ENCODE measurements at regions not wholly inside any gene's neighbourhood (a gene's known extent, or its start where the extent isn't known, plus 50 kb on each side); places are given as distances from the start of the nearest gene placed in this dataset.
"Not testable (repeated sequence)": the region's sequence is repeated elsewhere in the genome, so short reads cannot be mapped to it uniquely, and the experiment has no call there.

DNA sequence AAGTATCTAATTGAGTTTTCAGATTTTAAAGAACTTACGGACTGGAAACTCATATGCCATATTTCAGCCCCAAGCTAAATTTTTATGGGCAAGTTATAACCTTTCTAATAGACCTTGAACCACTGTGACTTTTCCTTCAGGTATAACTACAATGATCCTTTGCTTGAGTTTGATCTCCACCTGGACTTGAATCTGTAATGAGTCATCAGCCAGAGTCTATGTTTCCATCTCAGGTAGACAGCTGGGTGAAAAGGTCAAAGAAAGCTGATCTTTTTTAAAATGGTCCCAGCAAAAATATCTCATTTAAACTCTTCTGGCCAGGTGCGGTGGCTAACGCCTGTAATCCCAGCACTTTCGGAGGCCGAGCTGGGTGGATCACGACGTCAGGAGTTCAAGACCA, 88.4 kb upstream of the SGK1 start:
- no peak overlapping the region for H3K27ac ChIP-seq
- no peak overlapping the region for H3K9ac ChIP-seq
- TF ChIP-seq, protein P1, sequence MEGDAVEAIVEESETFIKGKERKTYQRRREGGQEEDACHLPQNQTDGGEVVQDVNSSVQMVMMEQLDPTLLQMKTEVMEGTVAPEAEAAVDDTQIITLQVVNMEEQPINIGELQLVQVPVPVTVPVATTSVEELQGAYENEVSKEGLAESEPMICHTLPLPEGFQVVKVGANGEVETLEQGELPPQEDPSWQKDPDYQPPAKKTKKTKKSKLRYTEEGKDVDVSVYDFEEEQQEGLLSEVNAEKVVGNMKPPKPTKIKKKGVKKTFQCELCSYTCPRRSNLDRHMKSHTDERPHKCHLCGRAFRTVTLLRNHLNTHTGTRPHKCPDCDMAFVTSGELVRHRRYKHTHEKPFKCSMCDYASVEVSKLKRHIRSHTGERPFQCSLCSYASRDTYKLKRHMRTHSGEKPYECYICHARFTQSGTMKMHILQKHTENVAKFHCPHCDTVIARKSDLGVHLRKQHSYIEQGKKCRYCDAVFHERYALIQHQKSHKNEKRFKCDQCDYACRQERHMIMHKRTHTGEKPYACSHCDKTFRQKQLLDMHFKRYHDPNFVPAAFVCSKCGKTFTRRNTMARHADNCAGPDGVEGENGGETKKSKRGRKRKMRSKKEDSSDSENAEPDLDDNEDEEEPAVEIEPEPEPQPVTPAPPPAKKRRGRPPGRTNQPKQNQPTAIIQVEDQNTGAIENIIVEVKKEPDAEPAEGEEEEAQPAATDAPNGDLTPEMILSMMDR (conservative IDR thresholded peaks at IDR 0.05; ENCODE audit: low read depth, low read length), result no peak
- H3K36me3 ChIP-seq (ENCODE audit: insufficient read depth), result no peaks in the 10 kb centered on the region
- H3K4me3 ChIP-seq (IDR thresholded peaks at IDR 0.05; ENCODE audit: insufficient read depth, low read depth, low read length), result no peak overlapping the region
- H3K4me1 ChIP-seq (ENCODE audit: low read depth, poor library complexity, severe bottlenecking), result no peaks in the 10 kb centered on the region
- no peaks in the 10 kb centered on the region for H4K20me1 ChIP-seq (ENCODE audit: insufficient read depth)
- H3K79me2 ChIP-seq (ENCODE audit: insufficient read depth, low read depth), result no peaks in the 10 kb centered on the region
- H3K27me3 ChIP-seq (ENCODE audit: insufficient read depth, low read depth), result no peaks in the 10 kb centered on the region
- no peak overlapping the region for H3K4me2 ChIP-seq
- H2AFZ ChIP-seq (ENCODE audit: low read depth), result no peak overlapping the region

DNA sequence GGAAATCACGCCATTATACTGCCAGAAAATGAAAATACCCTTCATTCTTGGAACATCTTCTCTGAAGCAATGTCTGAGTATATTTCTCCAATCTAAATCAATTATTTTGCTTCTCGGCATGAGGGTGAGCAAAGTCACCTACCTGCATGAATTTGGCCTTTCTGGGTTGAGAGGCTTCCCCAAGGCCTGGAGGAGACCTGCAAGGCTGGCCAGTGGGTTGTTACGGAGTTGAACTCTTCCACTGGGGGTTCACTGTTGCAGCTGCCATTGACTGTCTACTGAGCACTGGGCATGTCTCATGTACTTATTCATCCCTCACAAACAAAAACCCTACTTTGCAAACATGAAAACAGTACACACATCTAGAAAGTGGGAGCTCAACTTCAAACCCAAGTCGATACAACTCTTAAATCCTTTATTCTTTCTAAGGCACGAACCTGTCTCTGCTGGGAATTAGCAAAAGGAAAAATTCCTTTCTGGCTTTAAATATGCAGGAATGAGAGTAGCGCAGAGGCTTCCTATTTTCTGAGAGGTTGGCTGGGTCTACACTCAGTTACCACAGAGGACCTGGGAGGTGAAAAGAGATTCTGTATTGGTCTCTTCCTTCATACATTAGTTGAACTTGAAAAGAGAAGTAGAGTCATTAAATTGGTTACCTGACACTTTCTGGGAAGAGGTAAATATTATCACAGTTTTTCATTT, 87.6 kb upstream of the SGK1 start:
- no peaks in the 10 kb centered on the region for H3K79me2 ChIP-seq (ENCODE audit: insufficient read depth, low read depth)

DNA sequence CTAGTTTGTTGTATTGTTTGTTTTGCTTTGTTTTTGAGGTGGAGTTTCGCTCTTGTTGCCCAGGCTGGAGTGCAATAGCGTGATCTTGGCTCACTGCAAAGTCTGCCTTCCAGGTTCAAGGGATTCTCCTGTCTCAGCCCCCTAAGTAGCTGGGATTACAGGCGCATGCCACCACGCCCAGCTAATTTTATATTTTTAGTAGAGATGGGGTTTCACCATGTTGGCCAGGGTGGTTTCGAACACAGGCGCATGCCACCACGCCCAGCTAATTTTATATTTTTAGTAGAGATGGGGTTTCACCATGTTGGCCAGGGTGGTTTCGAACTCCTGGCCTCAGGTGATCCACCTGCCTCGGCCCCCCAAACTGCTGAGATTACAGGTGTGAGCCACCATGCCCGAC, 85.4 kb upstream of the SGK1 start:
- H3K4me3 ChIP-seq (IDR thresholded peaks at IDR 0.05; ENCODE audit: insufficient read depth, low read depth, low read length); H3K4me2 ChIP-seq; H3K4me1 ChIP-seq (ENCODE audit: low read depth, poor library complexity, severe bottlenecking); H3K27ac ChIP-seq; H3K36me3 ChIP-seq (ENCODE audit: insufficient read depth); H4K20me1 ChIP-seq (ENCODE audit: insufficient read depth); H3K9ac ChIP-seq; H3K27me3 ChIP-seq (ENCODE audit: insufficient read depth, low read depth); H2AFZ ChIP-seq (ENCODE audit: low read depth); H3K79me2 ChIP-seq (ENCODE audit: insufficient read depth, low read depth): not testable (repeated sequence)

More for the DNA sequence above, 87.6 kb upstream of the SGK1 start:
- Histone ChIP-seq H3K27ac (no peak overlapping the region), H3K9ac (no peak overlapping the region), H3K4me1 (ENCODE audit: low read depth, poor library complexity, severe bottlenecking) (no peaks in the 10 kb centered on the region), H4K20me1 (ENCODE audit: insufficient read depth) (no peaks in the 10 kb centered on the region), H3K4me3 (IDR thresholded peaks at IDR 0.05; ENCODE audit: insufficient read depth, low read depth, low read length) (no peak overlapping the region), H3K27me3 (ENCODE audit: insufficient read depth, low read depth) (no peaks in the 10 kb centered on the region), H3K4me2 (no peak overlapping the region), H2AFZ (ENCODE audit: low read depth) (no peak overlapping the region), H3K36me3 (ENCODE audit: insufficient read depth) (no peaks in the 10 kb centered on the region)
- TF ChIP-seq, protein P1 (conservative IDR thresholded peaks at IDR 0.05; ENCODE audit: low read depth, low read length), result no peak

DNA sequence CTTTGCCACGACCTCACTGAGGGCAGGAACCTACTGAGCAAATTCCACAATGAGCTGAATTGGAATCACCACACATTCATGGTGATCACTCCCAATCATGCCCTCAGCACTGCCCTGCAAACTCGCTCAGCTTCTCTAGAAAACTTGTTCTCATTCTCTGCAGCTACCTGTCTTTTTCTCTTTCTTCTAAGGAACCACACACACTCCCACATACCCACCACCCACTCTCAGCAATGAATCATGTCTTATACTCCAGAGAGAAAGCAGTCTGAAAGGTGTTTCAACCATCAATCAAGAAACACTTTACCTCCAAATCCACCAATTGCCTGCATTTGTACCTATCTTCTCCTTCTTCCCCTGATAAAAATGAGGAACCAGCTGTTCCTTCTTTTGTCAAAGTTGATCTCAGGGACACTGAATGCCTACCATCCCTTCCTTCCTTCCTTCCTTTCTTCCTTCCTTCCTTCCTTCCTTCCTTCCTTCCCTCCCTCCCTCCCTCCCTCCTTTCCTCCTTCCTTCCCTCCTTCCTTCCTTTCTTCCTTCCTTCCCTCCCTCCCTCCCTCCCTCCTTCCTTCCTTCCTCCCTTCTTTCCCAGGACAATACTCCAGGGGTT, 84.6 kb upstream of the SGK1 start:
- Histone ChIP-seq H3K36me3 (ENCODE audit: insufficient read depth) (no peaks in the 10 kb centered on the region), H4K20me1 (ENCODE audit: insufficient read depth) (no peaks in the 10 kb centered on the region), H3K27me3 (ENCODE audit: insufficient read depth, low read depth) (no peaks in the 10 kb centered on the region), H3K79me2 (ENCODE audit: insufficient read depth, low read depth) (no peaks in the 10 kb centered on the region), H3K9ac (no peak overlapping the region), H3K27ac (no peak overlapping the region), H3K4me3 (IDR thresholded peaks at IDR 0.05; ENCODE audit: insufficient read depth, low read depth, low read length) (no peak overlapping the region), H3K4me2 (no peak overlapping the region), H3K4me1 (ENCODE audit: low read depth, poor library complexity, severe bottlenecking) (no peaks in the 10 kb centered on the region), H2AFZ (ENCODE audit: low read depth) (no peak overlapping the region)
- TF ChIP-seq, protein P1 (conservative IDR thresholded peaks at IDR 0.05; ENCODE audit: low read depth, low read length), result no peak

DNA sequence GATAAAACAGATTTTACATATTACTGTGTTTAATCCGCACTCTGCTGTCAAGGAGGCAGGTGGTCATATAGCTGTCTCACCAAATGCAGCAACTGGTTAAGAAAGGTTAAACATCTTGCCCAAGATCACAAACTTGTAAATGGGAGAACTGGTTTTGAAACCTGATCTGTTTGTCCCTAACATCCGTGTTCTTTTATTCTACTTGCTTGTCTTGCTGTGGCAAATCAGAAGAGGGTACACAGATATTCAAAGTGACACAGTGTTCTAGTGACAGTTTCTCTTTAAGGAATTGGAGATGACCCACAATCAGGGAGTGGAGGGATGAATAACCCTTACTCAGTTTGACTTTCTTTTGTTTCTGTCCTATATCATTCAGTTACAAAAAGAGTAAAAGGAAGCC, 83.0 kb upstream of the SGK1 start:
- Histone ChIP-seq H3K27ac (no peak overlapping the region), H3K9ac (no peak overlapping the region), H3K4me1 (ENCODE audit: low read depth, poor library complexity, severe bottlenecking) (no peaks in the 10 kb centered on the region), H3K36me3 (ENCODE audit: insufficient read depth) (no peaks in the 10 kb centered on the region), H3K27me3 (ENCODE audit: insufficient read depth, low read depth) (no peaks in the 10 kb centered on the region), H3K4me3 (IDR thresholded peaks at IDR 0.05; ENCODE audit: insufficient read depth, low read depth, low read length) (no peak overlapping the region), H3K4me2 (no peak overlapping the region), H4K20me1 (ENCODE audit: insufficient read depth) (no peaks in the 10 kb centered on the region), H3K79me2 (ENCODE audit: insufficient read depth, low read depth) (no peaks in the 10 kb centered on the region), H2AFZ (ENCODE audit: low read depth) (no peak overlapping the region)
- TF ChIP-seq, protein P1 (conservative IDR thresholded peaks at IDR 0.05; ENCODE audit: low read depth, low read length), result no peak

Measured in KMS-11 (cell line).